Endothelial cell of umbilical vein (primary cell): ENCODE measurements at regions not wholly inside any gene's neighbourhood (a gene's known extent, or its start where the extent isn't known, plus 50 kb on each side); places are given as distances from the start of the nearest gene placed in this dataset.

Experiments used
- BruUV-seq: library from RNA; stranded (reverse); fragments of 400-500 nt; replicated peaks from 2 replicates; lab custom pipeline; 2021; lab: Mats Ljungman, UMichigan
- CTCF ChIA-PET: fragments of 300-600, 350-600 bp; sonication (Branson Sonifier 250); formaldehyde crosslinking; loops from one replicate; lab custom pipeline; 2021; ENCODE audit warnings: antibody characterized with exemption, inconsistent platforms; lab: Charles Lee
- POLR2A ChIA-PET: fragments of 300-600, 350-600 bp; sonication (Branson Sonifier 250); formaldehyde crosslinking; loops from one replicate; lab custom pipeline; 2021; ENCODE audit warnings: antibody characterized with exemption, inconsistent platforms; lab: Charles Lee
- DNase-seq: peaks from one replicate; pipeline ENCODE4 v3.0.0-alpha.2; 2011; ENCODE audit warnings: low read depth, low spot score
- FAIRE-seq: peaks from 2 replicates; lab custom pipeline; 2011; peaks lifted over from hg19 to GRCh38; lab: Jason Lieb, UNC
- H2AFZ ChIP-seq: 2 replicates; pipeline ENCODE4 v1.6.0; 2012; ENCODE audit warnings: low read depth, low read length, control low read depth, inconsistent platforms
- H3K27ac ChIP-seq: 2 replicates; pipeline ENCODE4 v1.5.1; 2011; ENCODE audit warnings: low read depth, mild to moderate bottlenecking, control low read depth, low read length, moderate library complexity; ENCODE audit not compliant: insufficient read depth
- H3K27me3 ChIP-seq, 2 experiments: 2 replicates each; pipeline versions ENCODE4 v1.6.0 to v1.6.1; 2011; ENCODE audit warnings: low read length in 2 of 2, mixed read lengths in 1 of 2; ENCODE audit not compliant: control insufficient read depth in 2 of 2, insufficient read depth in 2 of 2
- H3K36me3 ChIP-seq, 2 experiments: 2 replicates in 1 of 2; 3 replicates in 1 of 2; pipeline ENCODE4 v1.5.1; 2011; ENCODE audit warnings: low read length in 2 of 2, mild to moderate bottlenecking in 1 of 2, moderate library complexity in 1 of 2; ENCODE audit not compliant: control insufficient read depth in 2 of 2, insufficient read depth in 2 of 2; ENCODE audit errors: extremely low read depth in 1 of 2
- H3K4me1 ChIP-seq: 3 replicates; pipeline ENCODE4 v1.5.1; 2011; ENCODE audit warnings: mild to moderate bottlenecking, low read length; ENCODE audit not compliant: control insufficient read depth, insufficient read depth; ENCODE audit errors: extremely low read depth
- H3K4me2 ChIP-seq: 2 replicates; pipeline ENCODE4 v1.6.1; 2011; ENCODE audit warnings: low read length, control low read depth, mixed read lengths; ENCODE audit not compliant: insufficient read depth
- H3K4me3 ChIP-seq, 3 experiments: fragments of 200-600 bp in 1 of 3; sonication (generic), shearing (Covaris generic) in 1 of 3; replicated peaks in 1 of 3; 2 replicates each; pipeline ENCODE4 v1.5.1; 2011 to 2016; ENCODE audit warnings: control low read depth in 3 of 3, low read length in 3 of 3, mild to moderate bottlenecking in 2 of 3, inconsistent platforms in 1 of 3, low read depth in 1 of 3, moderate library complexity in 1 of 3; ENCODE audit not compliant: insufficient read depth in 1 of 3
- H3K79me2 ChIP-seq: 2 replicates; pipeline ENCODE4 v1.6.0; 2012; ENCODE audit warnings: low read length, inconsistent platforms; ENCODE audit not compliant: control insufficient read depth, insufficient read depth
- H3K9ac ChIP-seq: replicated peaks from 2 replicates; pipeline ENCODE3; 2011; ENCODE audit warnings: low read length, control low read depth; ENCODE audit not compliant: insufficient read depth; ENCODE audit errors: extremely low read depth
- H3K9me1 ChIP-seq: replicated peaks from 3 replicates; pipeline ENCODE4 v1.6.0; 2011; ENCODE audit warnings: mild to moderate bottlenecking, low read length; ENCODE audit not compliant: control insufficient read depth, insufficient read depth; ENCODE audit errors: extremely low read depth
- H3K9me3 ChIP-seq: replicated peaks from 2 replicates; pipeline ENCODE4 v1.5.1; 2012; ENCODE audit warnings: low read length, inconsistent platforms; ENCODE audit not compliant: control insufficient read depth, insufficient read depth
- H4K20me1 ChIP-seq: replicated peaks from 2 replicates; pipeline ENCODE3; 2011; ENCODE audit warnings: mild to moderate bottlenecking, low read length; ENCODE audit not compliant: control insufficient read depth, insufficient read depth; ENCODE audit errors: extremely low read depth
- CTCF ChIP-seq, 2 donors: IDR thresholded peaks; 1 replicate in 1 of 2; 2 replicates in 1 of 2; pipeline ENCODE4 v1.5.1; 2011; ENCODE audit warnings: low read length in 2 of 2, mild to moderate bottlenecking in 2 of 2, moderate library complexity in 2 of 2, control low read depth in 1 of 2, inconsistent platforms in 1 of 2, low read depth in 1 of 2; ENCODE audit not compliant: insufficient read depth in 1 of 2; ENCODE audit errors: extremely low read depth in 1 of 2
- EZH2 ChIP-seq: IDR thresholded peaks from 2 replicates; pipeline ENCODE4 v1.6.1; 2012; ENCODE audit warnings: borderline replicate concordance, low read depth, mild to moderate bottlenecking, moderate library complexity, low read length, inconsistent platforms; ENCODE audit not compliant: severe bottlenecking
- FOS ChIP-seq: IDR thresholded peaks from 2 replicates; pipeline ENCODE4 v1.6.1; 2011; ENCODE audit warnings: mild to moderate bottlenecking, low read length, moderate library complexity, borderline replicate concordance; ENCODE audit not compliant: insufficient read depth
- GATA2 ChIP-seq: IDR thresholded peaks from 2 replicates; pipeline ENCODE4 v1.7.0; 2011; ENCODE audit warnings: low read depth, mild to moderate bottlenecking, moderate library complexity, mixed read lengths, low read length; ENCODE audit not compliant: insufficient read length, insufficient read depth
- JUN ChIP-seq: IDR thresholded peaks from 2 replicates; pipeline ENCODE4 v1.6.1; 2011; ENCODE audit warnings: borderline replicate concordance, low read depth; ENCODE audit not compliant: insufficient read length, insufficient read depth
- MAX ChIP-seq: IDR thresholded peaks from 2 replicates; pipeline ENCODE4 v1.6.1; 2011; ENCODE audit not compliant: insufficient read depth, insufficient read length
- MYC ChIP-seq: IDR thresholded peaks from one replicate; pipeline ENCODE4 v1.6.1; 2011; ENCODE audit warnings: mild to moderate bottlenecking, low read depth, low read length
- POLR2A ChIP-seq: IDR thresholded peaks from 2 replicates; pipeline ENCODE4 v1.6.1; 2012; ENCODE audit warnings: low read depth, mild to moderate bottlenecking, control low read depth, low read length
- POLR2AphosphoS5 ChIP-seq: IDR thresholded peaks from 2 replicates; pipeline ENCODE4 v1.6.1; 2012; ENCODE audit warnings: low read depth, mild to moderate bottlenecking, control low read depth, low read length, moderate library complexity; ENCODE audit not compliant: insufficient read depth
- dilution Hi-C: fragments of 300-500 bp; cut with MboI; formaldehyde crosslinking; loops from one replicate; pipeline ENCODE4 v1.15.0; 2019; ENCODE audit warnings: low sequenced_read_pairs; ENCODE audit not compliant: extremely low pct_ligation_motif_present
- intact Hi-C: fragments of 100-400 bp; cut with micrococcal nuclease; formaldehyde crosslinking; loops from one replicate; pipeline ENCODE4 v1.10.0; 2022

DNA sequence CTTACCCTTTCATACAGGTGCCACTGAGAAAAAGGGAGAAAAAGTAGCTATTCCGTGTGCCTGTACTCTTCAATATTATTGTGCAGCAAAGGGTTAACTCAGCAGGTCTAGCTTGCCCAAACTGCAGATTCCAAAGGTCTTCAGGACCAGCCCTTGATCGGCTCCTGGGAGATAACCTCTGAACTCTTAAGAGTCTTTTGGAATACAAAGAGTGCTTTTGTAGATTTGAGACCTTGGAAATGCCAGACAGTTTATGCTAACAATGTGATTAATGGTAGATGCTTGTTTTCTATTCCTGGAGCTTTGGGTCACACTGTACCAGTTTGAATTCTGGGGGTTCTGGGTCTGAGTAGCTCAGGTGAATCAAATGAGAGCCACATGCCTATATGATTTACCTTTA, 844.7 kb upstream of the MIR17HG start:
- H3K36me3 ChIP-seq: no peaks in the 10 kb centered on the region
- H3K9ac ChIP-seq: no peak overlapping the region
- H3K27me3 ChIP-seq: no peaks in the 10 kb centered on the region
- no peaks in the 10 kb centered on the region for H3K9me1 ChIP-seq
- intact Hi-C loops: no loop called here
- ChIA-PET POLR2A (no interaction called here), CTCF (no interaction called here)
- H3K4me1 ChIP-seq: no peaks in the 10 kb centered on the region
- H3K27ac ChIP-seq: no peak overlapping the region
- BruUV-seq: no TSS peak
- no peak overlapping the region for H3K4me3 ChIP-seq
- dilution Hi-C loops: no loop called here
- H4K20me1 ChIP-seq: no peaks in the 10 kb centered on the region
- H3K4me2 ChIP-seq: no peak overlapping the region
- peaks cover 2% of the 10 kb centered on the region for H3K9me3 ChIP-seq
- FAIRE-seq: no peak
- H2AFZ ChIP-seq: no peak overlapping the region
- no peak for TF ChIP-seq POLR2A
- no peak for TF ChIP-seq POLR2AphosphoS5
- TF ChIP-seq FOS: no peak
- no peak for TF ChIP-seq EZH2
- no peak for TF ChIP-seq CTCF (IDR thresholded peaks at IDR 0.05; ENCODE audit: extremely low read depth in 1 of 2, insufficient read depth in 1 of 2, low read depth in 1 of 2, low read length in 2 of 2)
- no peak for TF ChIP-seq MYC
- TF ChIP-seq MAX: no peak
- TF ChIP-seq GATA2: no peak
- TF ChIP-seq JUN: no peak
- DNase-seq: no peak
- H3K79me2 ChIP-seq: no peaks in the 10 kb centered on the region
